GM18498 (cell line): ENCODE measurements at regions not wholly inside any gene's neighbourhood (a gene's known extent, or its start where the extent isn't known, plus 50 kb on each side); places are given as distances from the start of the nearest gene placed in this dataset.

ENCODE experiments used
- ATAC-seq: cut with Tn5 transposase; IDR thresholded peaks from one replicate; pipeline ENCODE4 v1.9.1; 2021; ENCODE audit warnings: mild to moderate bottlenecking, moderate library complexity; ENCODE audit not compliant: unreplicated experiment

DNA sequence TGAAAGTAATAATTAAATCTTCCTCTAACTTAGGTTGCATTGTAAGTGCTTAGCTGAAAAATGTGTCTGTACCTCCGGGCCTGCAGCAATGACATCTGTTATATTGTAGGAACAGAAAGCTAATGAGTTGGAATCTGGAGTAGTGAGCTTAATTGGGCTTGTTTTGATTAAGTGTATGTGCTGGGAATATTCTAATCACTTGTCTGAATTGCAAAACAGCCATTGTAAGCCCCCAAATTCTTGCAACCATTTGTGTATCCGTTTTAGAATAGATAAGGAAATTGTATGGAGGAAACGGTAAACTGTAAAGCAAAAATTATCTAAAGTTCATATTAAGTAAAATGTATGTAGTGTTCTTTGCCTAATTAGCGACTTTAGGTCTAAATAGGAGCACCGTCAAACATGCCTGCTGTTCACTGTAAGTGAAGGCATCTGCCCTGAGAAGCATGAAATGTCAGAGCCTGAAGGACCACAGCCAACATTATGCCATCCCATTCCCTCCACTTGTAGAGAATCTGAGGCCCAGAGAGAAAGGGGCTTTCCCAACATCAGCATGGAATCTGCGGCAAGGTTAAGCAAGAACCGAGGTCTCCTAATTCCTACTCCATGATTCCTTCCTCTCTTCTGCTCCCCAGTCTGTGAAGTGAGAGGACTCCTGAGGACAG lies 466.4 kb downstream of the TDRD15 start:
- no peak for ATAC-seq

DNA sequence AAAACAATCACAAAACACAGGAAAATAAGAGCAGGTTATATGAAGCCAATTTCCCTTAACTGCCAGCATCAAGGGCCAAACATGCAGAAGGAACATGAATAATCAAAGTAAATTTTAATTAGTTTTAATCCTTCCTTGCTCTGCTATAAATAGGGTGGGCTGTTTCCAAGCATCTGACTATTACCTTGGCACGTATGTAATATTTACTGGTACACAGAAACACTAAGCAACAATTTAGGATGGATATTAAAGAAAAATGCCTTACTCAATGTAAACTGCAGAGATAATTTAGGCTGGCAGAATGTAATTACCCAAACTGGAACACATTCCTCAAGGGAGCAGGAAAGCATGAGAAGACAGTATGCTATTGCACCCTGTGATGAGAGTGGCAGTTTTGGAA lies 468.2 kb downstream of the TDRD15 start:
- no peak for ATAC-seq

DNA sequence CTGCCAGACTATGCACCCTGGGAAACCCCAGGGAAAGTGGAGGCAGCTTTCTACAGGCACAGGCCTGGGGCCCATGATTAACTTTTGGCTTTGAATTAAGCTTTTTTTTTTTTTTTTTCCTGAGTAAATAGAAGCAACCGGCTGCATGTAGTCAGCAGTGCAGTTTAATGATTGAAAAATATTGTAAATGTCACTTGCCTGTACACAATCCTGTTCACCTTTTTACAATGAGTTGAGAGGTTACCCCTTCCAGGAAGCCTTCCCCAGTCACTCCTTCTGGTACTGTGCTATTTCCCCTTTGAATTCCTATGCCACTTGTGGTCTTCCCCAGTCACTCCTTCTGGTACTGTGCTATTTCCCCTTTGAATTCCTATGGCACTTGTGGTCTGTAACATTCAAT lies 475.6 kb downstream of the TDRD15 start:
- ATAC-seq, result no peak

DNA sequence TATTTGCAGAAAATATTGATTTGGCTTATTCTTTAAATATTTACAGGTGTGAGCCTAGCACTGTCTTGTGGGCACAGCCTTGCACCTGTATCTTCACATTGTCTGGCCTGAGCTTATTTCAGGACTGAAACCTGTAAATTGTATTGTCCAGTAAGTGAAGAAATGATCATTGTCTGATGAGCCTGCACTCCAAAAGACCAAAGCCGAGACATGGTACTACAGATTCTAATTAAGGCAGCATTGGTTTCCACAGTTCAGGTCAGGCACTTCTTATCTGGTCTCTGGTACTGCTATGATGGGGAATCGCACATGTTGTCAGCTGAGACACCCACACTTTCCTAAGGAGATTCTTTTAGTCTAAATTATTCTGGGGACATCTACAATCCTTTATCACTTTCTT lies 479.0 kb downstream of the TDRD15 start:
- no peak for ATAC-seq

DNA sequence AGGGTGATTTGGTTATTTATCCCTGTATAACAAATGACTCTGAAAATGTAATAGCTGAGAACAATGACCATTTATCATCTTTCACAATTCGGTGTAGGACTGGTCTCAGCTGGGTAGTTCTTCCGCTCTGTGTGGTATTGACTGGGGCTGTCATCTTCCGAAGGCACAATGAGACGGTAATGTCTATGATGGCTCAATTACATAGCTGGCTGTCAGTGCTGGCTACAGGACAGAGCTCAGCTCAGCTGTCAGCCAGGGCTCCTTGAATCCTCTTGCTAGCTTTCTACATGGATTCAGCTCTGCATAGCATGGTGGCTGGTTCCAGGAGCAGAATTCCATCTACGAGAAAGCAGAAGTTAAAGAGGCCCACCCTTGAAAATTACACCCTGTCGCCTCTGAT lies 483.8 kb downstream of the TDRD15 start:
- ATAC-seq, result no peak

DNA sequence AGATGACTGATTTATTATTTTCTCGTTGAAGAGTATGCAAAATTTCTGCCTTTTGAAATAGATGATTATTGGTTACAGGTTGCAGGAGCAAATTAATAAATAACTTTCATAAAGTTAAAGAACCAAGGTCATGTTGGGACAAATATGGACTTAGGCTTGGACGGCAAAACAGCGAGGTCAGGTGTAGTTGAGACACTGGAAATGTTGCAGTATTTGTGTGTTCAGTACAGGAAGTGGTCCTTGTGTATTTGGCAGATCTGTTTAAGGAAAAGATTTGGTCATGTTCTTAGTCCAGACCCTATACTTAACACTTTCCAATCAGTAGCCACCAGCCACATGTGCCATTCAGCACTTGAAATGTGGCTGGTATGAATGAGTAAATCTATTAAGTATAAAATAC lies 486.5 kb downstream of the TDRD15 start:
- no peak for ATAC-seq

DNA sequence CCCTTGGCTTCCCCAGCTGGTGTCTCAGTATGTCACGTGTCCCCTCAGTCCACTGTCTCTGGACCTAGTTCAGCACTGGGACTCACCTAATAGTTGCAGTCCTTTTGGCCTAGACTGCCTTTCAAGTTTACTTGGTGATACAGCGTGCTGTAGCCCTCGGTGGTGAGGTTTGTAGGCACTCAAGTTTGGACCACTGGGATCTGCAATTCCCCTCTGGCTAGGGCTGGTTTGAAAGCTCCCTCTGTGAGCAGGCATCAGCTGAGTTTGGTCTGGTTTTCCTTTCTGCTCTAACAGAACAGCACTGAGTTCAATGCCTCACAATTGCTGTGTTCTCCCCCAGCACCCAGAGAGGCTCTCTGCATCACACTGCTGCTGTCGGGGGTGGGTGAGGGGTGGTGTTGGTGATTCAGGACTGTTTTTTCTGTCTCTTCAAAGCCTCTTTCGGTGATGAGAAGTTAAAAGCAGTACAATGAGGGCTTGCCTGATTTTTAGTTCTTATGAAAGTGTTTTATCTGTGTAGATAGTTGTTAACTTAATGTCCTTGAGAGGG lies 494.2 kb downstream of the TDRD15 start:
- ATAC-seq, result no peak

DNA sequence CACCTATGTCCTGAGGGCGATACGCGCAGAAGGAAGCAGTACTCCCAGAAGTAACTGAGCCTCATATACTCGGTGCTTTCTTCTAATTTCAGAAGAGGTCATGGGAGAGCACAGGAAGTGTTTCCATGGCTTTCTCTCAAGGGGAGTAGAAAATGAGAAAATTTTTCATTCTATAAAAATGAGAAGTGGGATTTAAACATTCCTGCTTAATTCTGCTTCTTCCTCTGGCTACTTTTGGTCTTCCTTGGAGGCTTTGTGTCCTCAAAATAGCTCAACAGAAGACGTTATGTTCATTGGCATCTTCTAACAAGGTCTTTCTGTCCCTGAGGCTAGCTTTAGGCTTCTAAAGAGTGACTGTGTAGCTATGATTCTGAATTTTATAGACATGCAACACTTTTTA lies 497.0 kb downstream of the TDRD15 start:
- ATAC-seq, result no peak

DNA sequence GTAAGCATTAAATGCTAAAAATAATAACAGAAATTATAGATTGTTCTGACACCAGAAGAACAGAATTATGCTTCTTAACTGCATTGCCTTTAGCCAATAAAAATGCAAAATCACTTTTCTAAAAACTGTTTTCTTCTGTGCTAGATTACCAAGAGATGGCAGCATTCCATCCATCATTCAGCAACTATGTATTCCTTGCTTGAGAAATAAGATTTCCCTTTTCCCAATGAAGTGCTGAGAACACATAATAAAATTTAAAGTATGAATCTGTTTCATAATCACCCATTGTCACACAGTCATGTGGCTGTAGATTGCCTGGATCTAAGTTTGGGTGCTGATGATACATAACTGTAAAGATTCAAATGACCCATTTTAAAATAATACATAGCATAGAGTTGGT lies 504.2 kb downstream of the TDRD15 start:
- ATAC-seq, result no peak

DNA sequence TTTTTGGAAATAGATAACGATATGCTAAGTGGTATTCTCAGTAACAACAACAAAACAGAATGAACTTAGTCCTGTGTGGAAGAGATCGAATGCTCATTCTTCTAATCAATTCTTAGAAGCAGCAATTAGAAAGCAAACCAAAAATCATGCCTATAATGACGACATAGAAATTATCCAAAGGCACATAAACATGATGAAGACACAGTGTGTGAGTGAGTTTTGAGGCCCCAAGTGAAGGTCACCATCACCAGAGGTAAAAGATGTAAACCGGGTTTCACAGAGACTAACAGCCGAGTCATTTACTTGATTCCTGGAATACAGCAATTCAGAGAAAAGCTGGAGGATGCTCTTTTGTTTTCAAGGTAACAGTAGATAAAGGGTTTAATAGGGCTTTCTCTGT lies 509.2 kb downstream of the TDRD15 start:
- no peak for ATAC-seq

DNA sequence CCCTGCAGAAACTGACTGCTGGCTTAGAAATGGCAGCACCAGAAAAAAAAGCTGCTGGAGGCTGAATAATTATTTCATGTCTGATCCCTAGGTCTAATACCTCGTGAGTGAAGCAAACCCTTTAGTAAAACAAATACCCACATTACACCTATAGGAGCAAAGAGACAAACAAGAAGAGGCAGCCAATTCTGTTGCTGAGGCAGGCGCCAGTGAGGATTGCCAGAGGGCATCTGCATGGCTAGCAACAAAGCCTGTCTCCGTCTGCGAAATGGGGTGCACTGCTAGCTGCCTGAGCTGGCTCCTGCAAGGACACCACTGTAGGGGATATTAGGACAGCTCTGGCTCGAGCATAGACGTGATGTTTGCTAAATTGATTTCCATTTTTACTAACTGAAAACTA lies 509.7 kb downstream of the TDRD15 start:
- no peak for ATAC-seq

DNA sequence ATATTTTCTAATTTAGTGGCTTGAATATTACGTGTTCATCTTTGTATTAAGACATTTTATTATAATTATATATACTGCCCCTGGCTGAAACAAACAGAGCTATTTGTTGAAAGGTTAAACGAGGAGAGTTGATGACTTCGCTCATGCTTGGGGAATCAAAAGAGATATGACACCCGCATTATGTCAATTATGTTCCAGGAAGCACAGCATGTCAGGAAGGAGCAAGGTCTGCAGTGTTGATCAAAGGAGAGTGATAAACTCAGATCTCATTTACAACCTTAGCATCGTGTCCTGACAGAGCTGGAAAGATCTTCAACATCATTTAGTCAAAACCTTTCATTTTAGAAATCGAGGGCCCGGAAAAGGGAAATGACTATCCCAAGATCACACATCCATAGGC lies 510.1 kb downstream of the TDRD15 start:
- no peak for ATAC-seq

DNA sequence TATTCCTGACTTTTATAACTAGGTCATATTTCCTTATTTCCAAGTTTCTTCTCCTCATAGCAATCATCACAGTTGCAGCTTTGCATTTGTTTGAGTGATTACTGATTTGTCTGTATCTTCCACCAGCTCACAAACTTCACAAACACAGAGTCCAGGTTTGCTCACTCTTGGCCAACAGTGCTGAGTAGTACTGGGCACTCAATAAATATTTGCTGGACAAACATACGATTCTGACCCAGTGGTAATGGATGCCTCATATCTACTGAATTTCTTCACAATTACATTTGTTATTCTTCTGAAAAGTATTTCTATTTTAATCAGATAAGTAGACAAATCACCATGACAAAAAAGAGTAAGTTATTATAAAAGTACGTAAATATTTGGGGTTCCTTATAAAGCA lies 516.3 kb downstream of the TDRD15 start:
- no peak for ATAC-seq

DNA sequence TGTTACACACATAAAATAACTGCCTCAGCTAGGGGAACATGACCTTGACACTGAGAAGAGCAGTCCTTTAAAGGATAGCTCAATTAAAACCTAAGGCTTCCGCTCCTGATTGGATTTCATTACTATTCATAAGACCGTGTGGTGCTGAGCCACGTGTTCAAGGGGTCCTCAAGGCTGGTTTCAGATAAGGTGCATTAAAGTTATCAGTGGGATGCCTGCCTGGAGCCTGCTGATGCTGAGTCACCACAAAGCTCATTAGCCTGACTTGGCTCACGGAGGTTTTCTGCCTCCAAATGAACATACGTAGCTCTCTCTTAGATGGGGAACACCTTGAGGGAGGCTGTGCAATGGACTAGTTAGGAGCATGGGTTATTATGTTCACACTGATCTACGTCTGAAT lies 518.9 kb downstream of the TDRD15 start:
- no peak for ATAC-seq

DNA sequence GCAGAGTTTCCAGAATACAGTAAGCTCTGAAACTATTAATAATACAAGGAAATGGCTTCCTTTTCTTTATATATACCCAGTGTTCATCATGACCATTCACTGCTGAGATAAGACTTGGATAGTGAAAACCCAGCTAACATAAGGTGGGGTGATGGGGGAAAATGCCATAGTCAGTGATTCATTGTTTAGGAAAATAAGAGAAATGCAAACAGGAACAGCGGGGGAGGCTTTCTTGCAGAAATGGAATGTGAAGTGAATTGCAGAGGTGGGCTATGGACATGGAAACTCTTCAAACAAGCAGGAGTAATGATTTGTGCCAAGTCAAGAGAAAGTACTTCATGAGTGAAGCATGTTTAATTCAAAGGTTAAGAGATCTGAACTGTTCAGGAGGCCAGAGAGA lies 519.4 kb downstream of the TDRD15 start:
- no peak for ATAC-seq

DNA sequence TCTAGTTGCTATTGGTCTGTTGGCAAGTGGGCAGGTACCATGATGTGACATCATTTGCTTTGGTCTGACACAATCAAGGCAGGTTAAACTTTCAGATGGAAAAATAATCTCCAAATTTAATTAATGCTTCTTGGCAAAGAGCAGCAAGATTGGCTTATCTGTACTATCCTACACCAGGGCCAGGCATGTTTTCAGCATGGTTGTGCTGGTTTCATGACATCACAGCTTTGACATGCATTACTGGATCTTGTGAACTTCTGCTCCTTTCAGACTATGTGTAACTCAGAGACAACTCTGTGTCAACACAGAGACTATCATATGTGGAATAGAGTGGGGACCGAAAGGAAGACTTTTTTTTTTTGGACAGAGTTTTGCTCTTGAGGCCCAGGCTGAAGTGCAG lies 520.5 kb downstream of the TDRD15 start:
- ATAC-seq, result no peak

DNA sequence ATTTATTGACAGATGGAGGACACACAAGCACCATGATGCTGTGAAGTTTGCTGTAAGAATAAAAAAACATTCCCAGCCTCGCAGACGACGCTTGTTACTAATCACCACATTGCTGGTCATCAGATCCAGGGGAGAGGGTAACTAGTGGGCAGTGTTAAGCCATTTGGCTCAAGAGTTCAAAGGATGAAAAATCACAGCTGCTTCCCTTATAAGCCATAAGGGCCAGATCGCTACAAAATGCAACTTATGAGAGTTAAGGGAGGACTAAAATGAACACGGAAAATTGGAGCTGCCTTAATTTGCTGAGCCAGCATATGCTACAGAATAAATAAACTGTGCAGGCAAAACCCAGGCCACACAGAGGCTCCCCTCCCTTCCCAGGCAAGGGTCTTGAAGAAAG lies 522.6 kb downstream of the TDRD15 start:
- no peak for ATAC-seq

DNA sequence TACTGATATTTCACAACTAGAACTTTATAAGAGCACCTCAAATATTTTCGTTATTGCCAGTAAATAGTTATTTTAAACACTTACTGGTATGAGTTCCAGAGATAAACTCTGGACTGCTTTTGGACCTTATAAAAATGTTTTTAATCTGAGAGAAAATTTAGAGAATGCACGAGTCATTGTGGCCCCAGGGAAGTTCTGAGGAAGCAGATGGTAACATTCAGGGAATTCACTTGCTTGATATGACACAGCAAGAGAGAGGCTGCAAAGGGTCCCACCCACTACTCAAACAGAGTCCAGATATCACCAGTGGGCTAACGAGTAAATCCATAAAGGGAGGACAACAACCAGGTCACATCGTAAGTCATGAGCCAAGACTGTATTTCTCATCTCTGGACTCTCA lies 526.8 kb downstream of the TDRD15 start:
- no peak for ATAC-seq

DNA sequence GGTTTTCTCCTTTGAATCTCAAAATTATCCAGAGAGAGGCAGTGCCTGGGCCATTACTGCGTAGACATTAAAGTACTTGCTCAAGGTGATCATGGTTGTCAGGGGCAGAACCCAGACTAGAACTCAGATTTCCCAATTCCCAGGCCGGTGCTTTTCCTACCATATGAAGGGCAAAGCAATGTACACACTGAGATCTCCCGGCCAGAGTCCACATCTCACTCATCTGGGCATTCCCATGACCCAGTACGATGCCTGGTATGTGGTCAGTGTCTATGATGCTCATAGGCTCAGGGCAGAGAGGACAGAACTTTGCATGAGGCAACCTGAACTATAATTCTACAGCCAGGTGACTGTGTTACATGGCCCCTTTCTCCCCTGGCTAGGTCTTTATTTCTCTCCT lies 531.4 kb downstream of the TDRD15 start:
- ATAC-seq, result no peak

DNA sequence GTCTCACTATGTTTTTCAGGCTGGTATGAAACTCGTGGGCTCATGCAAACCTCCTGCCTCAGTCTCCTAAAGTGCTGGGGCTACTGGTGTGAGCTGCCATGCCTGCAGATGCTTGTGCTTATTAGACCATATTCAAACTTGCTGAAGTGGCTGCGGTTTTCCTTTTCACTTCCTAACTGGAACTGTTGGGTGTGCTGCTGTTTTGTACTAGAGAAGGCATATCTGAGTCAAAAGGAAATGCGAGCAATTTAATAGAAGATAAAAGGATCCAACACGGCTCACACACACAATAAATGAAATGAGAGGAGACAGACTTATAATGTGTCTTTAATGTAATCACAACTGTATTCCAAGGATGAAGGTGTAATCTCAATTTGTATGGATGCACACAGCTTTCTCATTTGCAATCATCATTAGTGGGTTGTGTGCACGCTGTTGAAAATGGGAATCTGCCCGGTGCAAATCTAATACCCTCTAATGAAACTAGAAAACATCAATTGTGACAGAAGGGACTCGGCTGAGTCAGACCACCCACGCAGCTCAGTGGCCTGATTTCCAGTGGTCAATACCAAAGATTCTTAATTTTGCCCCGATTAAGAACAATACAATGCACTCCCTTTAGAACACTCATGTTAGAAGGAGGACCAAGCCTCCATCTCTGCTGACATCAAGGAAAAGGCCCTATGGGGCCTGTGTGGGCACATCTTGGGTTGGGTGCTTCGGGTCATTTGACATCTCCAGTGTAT lies 532.7 kb downstream of the TDRD15 start:
- no peak for ATAC-seq

DNA sequence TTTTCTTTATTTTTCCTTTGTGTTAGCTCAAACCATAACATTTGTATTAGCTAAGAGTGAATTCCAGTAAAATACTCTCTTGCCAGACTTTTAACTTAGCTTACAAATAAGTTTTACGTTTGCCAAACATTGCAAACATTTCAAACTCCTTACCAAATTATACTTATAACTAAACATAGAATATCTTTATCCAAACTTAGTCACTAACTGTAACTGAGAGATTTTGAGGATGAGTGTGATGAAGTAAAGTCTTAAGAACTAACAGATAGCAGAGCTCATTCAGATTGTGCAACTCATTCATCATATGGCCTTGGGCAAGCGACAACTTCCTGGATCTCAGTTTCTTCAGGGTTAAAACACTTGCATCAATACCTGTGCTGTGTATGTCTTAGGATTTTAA lies 533.7 kb downstream of the TDRD15 start:
- no peak for ATAC-seq

DNA sequence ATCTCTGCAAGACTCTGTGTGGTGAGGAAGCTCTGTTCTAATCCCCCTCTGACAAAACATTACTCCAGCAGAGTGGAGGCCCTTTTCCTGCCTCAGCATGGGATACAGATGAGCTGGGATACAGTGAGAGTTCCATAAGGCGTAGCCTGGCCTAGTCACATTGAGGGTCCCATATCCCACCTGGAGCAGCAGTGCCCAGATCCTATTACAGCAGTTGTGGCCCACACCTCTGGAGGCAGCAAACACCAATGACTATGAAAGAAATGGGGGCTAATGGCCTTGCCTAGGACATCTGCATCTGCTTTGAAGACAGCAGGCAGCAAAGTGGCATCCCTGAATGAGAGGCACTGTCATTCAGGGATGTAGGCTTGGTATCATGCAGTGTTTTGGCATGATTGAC lies 534.5 kb downstream of the TDRD15 start:
- no peak for ATAC-seq
